DOHH2 (cell line): ENCODE measurements at regions not wholly inside any gene's neighbourhood (a gene's known extent, or its start where the extent isn't known, plus 50 kb on each side); places are given as distances from the start of the nearest gene placed in this dataset.

Experiments used
- H3F3A ChIP-seq: fragments of 200-600 bp; sonication (generic), shearing (Covaris generic); 2 replicates; pipeline ENCODE4 v1.6.0; 2016; ENCODE audit warnings: antibody characterized with exemption, mild to moderate bottlenecking; ENCODE audit not compliant: control insufficient read depth, insufficient read depth
- H3K27ac ChIP-seq: fragments of 200-600 bp; sonication (generic); 2 replicates; pipeline ENCODE4 v1.5.1; 2014; ENCODE audit warnings: low read depth, mild to moderate bottlenecking, low read length, moderate library complexity
- H3K27me3 ChIP-seq: fragments of 200-600 bp; sonication (generic); 2 replicates; pipeline ENCODE4 v1.6.1; 2014; ENCODE audit warnings: mild to moderate bottlenecking, low read length, mixed read lengths; ENCODE audit not compliant: control insufficient read depth
- H3K36me3 ChIP-seq: fragments of 200-600 bp; sonication (generic); 2 replicates; pipeline ENCODE4 v1.6.1; 2014; ENCODE audit warnings: mild to moderate bottlenecking, low read length, moderate library complexity, mixed read lengths; ENCODE audit not compliant: control insufficient read depth
- H3K4me1 ChIP-seq: fragments of 200-600 bp; sonication (generic); 2 replicates; pipeline ENCODE4 v1.6.1; 2014; ENCODE audit warnings: mild to moderate bottlenecking, low read length, mixed read lengths; ENCODE audit not compliant: control insufficient read depth
- H3K4me2 ChIP-seq: fragments of 200-600 bp; sonication (generic); 2 replicates; pipeline ENCODE4 v1.6.0; 2014; ENCODE audit warnings: mild to moderate bottlenecking, low read length, moderate library complexity
- H3K4me3 ChIP-seq: fragments of 200-600 bp; sonication (generic); 2 replicates; pipeline ENCODE4 v1.5.1; 2014; ENCODE audit warnings: mild to moderate bottlenecking, low read length, mixed read lengths
- H3K79me2 ChIP-seq: fragments of 200-600 bp; sonication (generic); 2 replicates; pipeline ENCODE4 v1.6.1; 2014; ENCODE audit warnings: mild to moderate bottlenecking, low read length, mixed read lengths; ENCODE audit not compliant: control insufficient read depth
- H3K9me2 ChIP-seq: fragments of 200-600 bp; sonication (generic); replicated peaks from 2 replicates; pipeline ENCODE4 v1.6.1; 2014; ENCODE audit warnings: mild to moderate bottlenecking, low read length, mixed read lengths; ENCODE audit not compliant: control insufficient read depth
- H3K9me3 ChIP-seq: fragments of 200-600 bp; sonication (generic); 2 replicates; pipeline ENCODE4 v1.6.1; 2014; ENCODE audit warnings: antibody characterized with exemption, low read length, mixed read lengths; ENCODE audit not compliant: control insufficient read depth, insufficient read depth
- H4K20me1 ChIP-seq: fragments of 200-600 bp; sonication (generic); 2 replicates; pipeline ENCODE4 v1.6.0; 2014; ENCODE audit warnings: low read depth, mild to moderate bottlenecking, antibody characterized with exemption, low read length, moderate library complexity; ENCODE audit not compliant: control insufficient read depth, insufficient read depth
- EZH2phosphoT487 ChIP-seq: fragments of 200-600 bp; sonication (generic); IDR thresholded peaks from 2 replicates; pipeline ENCODE4 v1.6.1; 2017; ENCODE audit warnings: borderline replicate concordance, mild to moderate bottlenecking, antibody characterized with exemption, low read length, moderate library complexity, mixed read lengths
- TF ChIP-seq, protein P1 (sequence below): fragments of 200-600 bp; sonication (generic); IDR thresholded peaks from one replicate; pipeline ENCODE4 v1.5.1; 2014; ENCODE audit warnings: antibody characterized with exemption, mild to moderate bottlenecking, low read depth, low read length; ENCODE audit not compliant: poor library complexity, severe bottlenecking

GRCh38 chr13:73962284-73962683, 171.9 kb downstream of the KLF12 start:
- peaks cover 77% of the 10 kb centered on the region for H3K79me2 ChIP-seq
- H3F3A ChIP-seq = peaks cover 12% of the 10 kb centered on the region
- no peak for TF ChIP-seq EZH2phosphoT487
- TF ChIP-seq, protein P1, sequence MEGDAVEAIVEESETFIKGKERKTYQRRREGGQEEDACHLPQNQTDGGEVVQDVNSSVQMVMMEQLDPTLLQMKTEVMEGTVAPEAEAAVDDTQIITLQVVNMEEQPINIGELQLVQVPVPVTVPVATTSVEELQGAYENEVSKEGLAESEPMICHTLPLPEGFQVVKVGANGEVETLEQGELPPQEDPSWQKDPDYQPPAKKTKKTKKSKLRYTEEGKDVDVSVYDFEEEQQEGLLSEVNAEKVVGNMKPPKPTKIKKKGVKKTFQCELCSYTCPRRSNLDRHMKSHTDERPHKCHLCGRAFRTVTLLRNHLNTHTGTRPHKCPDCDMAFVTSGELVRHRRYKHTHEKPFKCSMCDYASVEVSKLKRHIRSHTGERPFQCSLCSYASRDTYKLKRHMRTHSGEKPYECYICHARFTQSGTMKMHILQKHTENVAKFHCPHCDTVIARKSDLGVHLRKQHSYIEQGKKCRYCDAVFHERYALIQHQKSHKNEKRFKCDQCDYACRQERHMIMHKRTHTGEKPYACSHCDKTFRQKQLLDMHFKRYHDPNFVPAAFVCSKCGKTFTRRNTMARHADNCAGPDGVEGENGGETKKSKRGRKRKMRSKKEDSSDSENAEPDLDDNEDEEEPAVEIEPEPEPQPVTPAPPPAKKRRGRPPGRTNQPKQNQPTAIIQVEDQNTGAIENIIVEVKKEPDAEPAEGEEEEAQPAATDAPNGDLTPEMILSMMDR = no peak
- H3K4me3 ChIP-seq = no peak overlapping the region
- no peaks in the 10 kb centered on the region for H4K20me1 ChIP-seq
- H3K27ac ChIP-seq = no peak overlapping the region
- no peaks in the 10 kb centered on the region for H3K9me2 ChIP-seq
- H3K4me2 ChIP-seq = no peak overlapping the region
- no peaks in the 10 kb centered on the region for H3K27me3 ChIP-seq
- H3K9me3 ChIP-seq = no peaks in the 10 kb centered on the region; the same call in 1 of the 2 replicates
- H3K4me1 ChIP-seq = peaks cover 89% of the 10 kb centered on the region
- peaks cover 18% of the 10 kb centered on the region; the same call in 1 of the 2 replicates for H3K36me3 ChIP-seq

GRCh38 chr13:73961181-73961580, 173.0 kb downstream of the KLF12 start:
- TF ChIP-seq, protein P1 = no peak
- no peak for TF ChIP-seq EZH2phosphoT487
- Histone ChIP-seq H3K4me2 (peak overlapping the region; percentile 53), H3K27me3 (no peaks in the 10 kb centered on the region), H3K4me3 (no peak overlapping the region), H3K36me3 (peaks cover 14% of the 10 kb centered on the region; the same call in 1 of the 2 replicates), H4K20me1 (no peaks in the 10 kb centered on the region), H3K9me2 (no peaks in the 10 kb centered on the region), H3K79me2 (peaks cover 74% of the 10 kb centered on the region), H3K9me3 (no peaks in the 10 kb centered on the region; the same call in 1 of the 2 replicates), H3K27ac (0 out of 2 replicates have a peak overlapping the region, but pooled peaks have one; percentile 2), H3K4me1 (peaks cover 89% of the 10 kb centered on the region), H3F3A (peaks cover 12% of the 10 kb centered on the region)

- TF ChIP-seq, protein P1 = no peak
- no peak for TF ChIP-seq EZH2phosphoT487
- no peak overlapping the region for H3K4me3 ChIP-seq
- peaks cover 70% of the 10 kb centered on the region for H3K79me2 ChIP-seq
- 0 out of 2 replicates have a peak overlapping the region, but pooled peaks have one; percentile 10 for H3K27ac ChIP-seq
- peaks cover 14% of the 10 kb centered on the region; the same call in 1 of the 2 replicates for H3K36me3 ChIP-seq
- no peaks in the 10 kb centered on the region for H3K27me3 ChIP-seq
- H3F3A ChIP-seq = peaks cover 19% of the 10 kb centered on the region
- H3K9me3 ChIP-seq = no peaks in the 10 kb centered on the region; the same call in 1 of the 2 replicates
- peak overlapping the region; percentile 32 for H3K4me2 ChIP-seq
- no peaks in the 10 kb centered on the region for H4K20me1 ChIP-seq
- no peaks in the 10 kb centered on the region for H3K9me2 ChIP-seq
- H3K4me1 ChIP-seq = peaks cover 89% of the 10 kb centered on the region
These were observed 173.7 kb downstream of the KLF12 start for GRCh38 chr13:73960474-73960873.
